ENCODE measurements at regions not wholly inside any gene's neighbourhood (a gene's known extent, or its start where the extent isn't known, plus 50 kb on each side); places are given as distances from the start of the nearest gene placed in this dataset.
"Not testable (repeated sequence)": the region's sequence is repeated elsewhere in the genome, so short reads cannot be mapped to it uniquely, and the experiment has no call there.

DNA sequence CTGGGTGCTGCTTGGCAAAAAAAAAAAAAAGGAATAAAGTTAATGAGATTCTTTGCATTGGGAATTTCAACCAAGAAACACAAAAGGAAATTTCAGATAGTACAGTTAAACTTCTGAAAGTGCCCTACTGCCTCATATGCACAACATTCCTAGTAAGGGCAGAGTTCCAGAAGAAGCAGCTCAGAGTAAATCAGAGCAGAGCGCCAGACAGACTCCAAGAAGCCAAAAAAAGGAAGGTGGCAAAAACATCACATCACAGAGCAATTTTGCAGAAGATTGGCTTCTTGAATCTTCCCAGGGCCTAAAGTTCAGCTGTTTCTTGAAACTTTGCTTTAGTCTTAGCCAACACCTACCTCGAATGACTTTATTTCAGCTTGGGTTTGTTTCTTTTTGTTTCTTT is 544.1 kb downstream of the XPNPEP1 start:
- no peak for DNase-seq

DNA sequence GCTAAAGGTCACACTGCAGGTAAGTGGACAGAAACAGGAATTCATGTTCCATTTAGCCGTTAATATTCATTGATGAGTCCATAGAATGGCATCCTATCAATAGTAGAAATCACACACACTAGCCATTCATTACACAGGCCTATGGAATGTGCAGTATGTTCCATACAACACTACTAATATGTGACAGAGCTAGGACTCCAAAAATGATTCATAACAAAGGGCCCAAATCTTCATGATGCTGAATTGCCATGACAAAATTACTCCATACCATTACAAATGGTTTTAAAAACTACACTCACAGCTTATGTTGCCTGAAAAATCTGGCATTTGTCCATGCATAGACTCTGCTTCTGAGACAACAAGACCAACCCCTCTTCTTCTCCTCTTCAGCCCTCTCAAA is 549.1 kb downstream of the XPNPEP1 start:
- DNase-seq: no peak

DNA sequence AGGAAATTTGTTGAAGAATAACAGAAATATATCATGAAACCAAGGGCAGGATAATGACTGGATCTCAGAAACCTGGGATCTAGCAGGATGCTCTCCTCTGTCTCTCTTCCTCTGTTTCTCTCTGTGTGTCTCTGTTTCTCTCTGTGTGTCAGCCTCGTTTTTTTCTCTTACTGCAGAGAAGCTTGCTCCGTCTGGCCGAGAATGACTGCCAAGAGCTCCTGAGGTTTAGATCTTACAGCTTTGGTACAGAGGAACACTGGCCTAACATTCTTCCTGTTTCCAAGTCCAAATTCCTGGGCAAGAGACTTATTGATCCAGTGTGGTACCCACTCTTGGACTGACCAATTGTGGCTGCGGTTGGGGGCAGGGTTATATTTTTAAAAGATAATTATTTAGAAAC is 564.0 kb downstream of the XPNPEP1 start:
- DNase-seq: no peak

DNA sequence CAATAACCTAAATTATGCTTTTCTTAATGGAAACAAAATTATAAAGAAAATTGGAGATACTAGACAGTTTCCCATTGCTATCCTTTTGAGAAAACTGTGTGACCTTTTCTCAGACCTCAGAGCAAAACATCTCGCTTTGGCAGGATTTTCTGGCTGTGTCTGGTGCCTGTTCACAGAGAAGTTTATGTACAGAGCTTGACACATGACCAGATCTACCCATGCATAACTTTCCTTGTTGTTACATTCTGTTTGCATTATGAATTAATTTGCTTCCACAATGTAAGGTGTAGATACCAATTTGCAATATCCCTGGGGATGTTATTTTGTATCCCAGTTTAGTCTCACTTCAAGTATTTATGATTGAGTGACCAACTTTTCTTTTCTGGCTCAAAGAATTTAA is 565.0 kb downstream of the XPNPEP1 start:
- DNase-seq: no peak

DNA sequence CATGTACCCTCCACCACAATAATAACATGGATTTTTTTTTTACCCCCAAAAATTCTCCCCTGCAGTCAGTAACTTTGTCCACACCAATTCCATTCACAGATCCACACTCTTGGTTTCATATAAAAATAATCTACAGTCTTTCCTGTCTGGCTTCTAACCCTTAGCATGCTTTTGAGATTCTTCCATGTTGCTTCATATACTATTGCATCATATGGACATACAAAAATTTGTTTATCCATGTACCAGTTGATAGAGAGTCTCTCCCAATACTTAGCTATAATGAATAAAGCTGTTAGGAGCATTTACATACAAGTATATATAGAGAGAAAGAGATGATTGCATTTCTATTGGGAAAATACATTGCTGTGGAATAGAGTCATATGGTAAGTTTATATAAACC is 575.0 kb downstream of the XPNPEP1 start:
- DNase-seq: no peak

DNA sequence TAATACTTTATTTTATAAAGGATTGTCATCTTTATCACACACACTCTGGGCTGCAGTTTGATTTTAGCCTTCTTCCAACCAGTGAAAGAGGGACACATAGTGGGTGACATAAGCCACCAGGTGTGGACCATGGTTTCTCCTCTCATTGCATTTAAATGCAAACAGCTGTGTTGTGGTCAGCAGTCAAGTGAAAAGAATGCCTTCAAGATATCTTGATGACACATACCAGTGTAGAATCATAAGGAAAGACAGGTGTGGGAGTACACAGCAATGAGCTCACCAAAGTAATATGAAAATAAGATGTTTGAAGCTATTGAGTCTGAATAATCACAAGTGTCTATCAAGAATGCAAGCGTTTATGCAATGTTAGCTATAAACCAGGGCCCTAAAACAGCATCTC is 580.0 kb downstream of the XPNPEP1 start:
- no peak for DNase-seq

DNA sequence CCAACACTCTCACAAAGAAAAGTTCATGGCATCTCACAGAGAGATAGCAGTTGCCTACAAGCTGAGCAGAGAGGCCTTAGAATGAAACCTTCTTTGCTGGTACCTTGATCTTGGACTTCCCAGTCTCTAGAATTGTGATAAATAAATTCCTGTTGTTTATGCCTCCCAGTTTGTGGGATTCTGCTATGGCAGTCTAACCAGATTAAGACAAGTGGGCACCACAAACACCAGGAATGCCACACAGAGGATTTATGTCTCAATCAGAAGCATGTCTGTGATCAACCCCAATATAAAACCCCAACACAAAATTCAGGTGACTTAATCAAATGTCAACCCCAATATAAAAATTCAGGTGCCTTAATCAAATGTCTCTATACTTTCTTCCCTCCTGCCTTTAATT is 581.3 kb downstream of the XPNPEP1 start:
- DNase-seq: no peak

DNA sequence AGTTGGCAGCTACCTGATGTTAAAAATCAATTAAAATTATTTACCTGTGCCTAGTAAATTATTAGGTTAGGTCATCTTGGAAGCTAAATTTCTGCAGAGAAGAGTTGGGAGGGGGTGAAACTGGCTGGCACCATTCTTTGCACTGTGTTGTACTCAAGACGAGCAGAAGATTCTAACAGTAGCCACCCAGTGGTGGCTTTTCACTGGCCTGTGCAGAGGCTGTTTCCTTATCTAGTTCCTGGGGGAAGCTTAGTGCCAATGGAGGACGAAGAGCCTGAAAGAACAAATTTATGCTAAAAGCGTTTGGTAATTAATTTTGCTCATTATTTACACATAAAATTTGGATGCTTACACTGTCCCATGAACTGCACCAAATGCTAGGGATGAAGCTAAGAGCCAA is 595.3 kb downstream of the XPNPEP1 start:
- no peak for DNase-seq

DNA sequence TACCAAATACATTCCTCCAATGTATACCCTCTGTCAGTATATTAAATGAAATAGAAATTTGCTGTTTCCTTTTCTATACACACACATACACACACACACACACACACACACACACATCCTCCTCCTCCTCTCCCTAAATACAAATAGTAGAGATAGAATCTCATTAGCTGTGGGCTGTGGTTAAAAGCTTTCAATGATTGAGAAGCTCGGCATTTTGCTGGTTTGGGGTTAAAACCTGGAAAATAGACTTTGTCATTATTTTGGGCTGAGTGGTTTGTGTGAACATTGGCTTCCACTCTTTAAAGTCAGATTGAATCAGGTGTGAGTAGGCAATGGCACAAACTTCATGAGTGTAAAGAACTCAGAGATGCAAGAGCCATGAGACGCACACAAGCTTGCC is 596.0 kb downstream of the XPNPEP1 start:
- DNase-seq: no peak

DNA sequence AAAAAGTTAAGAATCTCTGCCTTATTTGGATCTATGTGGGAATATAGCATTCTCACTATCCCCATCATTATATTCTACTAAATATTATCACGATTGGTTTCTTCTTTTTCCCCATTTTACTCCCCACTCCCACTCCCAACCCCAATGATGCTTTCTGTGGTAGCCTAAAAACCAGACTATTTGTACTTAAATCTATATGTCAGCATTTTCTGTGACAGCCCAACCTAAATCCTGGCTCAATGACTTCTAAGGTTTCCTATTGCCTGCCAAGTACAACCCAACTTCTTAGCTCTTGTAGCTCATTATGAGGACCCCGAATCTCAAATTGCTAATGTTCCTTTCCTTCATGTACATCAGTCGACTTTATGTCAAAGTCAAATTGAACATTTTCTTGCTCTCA is 598.6 kb downstream of the XPNPEP1 start:
- no peak for DNase-seq

DNA sequence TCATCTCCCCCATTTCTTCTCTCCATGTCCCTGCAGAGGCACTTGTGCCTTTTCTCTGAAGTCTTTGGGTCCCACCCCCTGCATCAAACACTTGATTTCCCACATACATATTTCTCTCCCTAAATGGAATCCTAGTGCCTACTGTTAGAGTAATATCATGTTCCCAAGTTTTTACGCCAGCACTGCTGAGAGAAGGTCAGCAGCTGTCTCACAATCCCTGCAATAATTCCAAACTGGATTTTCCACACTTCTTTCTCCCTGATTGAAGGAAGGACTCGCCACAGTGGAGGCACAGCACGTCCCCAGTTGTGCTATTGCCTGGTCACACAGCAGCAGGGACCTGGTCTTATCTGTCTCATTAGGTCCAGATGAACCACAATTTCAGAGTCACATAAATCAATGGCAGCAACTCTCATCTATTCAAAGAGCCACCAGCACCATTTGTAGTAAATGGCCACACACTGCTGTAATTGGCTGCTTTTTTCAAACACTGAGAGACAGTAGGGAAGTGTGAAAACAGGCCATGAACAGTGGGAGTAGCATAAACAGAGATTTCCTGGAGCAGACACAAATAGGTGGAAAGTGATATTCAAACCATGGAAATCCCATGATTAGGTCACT is 605.5 kb downstream of the XPNPEP1 start:
- DNase-seq: no peak

DNA sequence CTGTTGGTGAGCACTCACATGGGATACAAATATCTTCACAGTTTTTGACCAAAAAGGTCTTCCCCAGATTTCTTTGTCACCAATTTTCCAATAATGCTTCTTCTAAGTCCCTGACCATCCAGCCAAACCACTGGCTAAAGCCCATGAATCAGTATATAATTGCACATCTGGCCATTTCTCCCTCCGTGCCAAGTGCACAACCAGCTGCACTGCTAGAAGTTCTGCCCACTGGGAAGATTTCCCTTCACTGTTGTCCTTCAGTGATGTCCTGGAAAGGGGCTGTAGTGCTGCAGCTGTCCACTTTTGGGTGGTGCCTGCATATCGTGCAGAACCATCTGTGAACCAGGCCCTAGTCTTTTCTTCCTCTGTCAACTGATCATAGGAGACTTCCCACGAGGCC is 609.3 kb downstream of the XPNPEP1 start:
- DNase-seq: not testable (repeated sequence)

DNA sequence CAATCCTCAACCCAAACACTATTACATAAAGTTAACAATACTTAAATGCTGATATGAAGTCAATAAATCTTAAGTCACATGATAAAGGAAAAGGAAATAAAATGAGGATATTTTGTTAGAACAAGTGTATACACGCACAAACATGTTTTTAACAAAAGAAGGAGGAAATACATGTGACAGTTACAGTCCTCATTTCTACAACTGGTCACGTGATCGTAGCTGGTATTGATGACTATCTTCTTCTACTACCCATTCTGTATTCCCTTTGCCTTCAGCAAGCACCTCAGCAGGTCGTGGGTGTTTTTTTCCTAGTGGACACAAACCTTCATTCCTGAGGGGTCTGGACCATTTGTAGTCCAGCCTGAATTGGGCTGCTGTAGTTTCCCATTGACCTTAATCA is 610.8 kb downstream of the XPNPEP1 start:
- not testable (repeated sequence) for DNase-seq

DNA sequence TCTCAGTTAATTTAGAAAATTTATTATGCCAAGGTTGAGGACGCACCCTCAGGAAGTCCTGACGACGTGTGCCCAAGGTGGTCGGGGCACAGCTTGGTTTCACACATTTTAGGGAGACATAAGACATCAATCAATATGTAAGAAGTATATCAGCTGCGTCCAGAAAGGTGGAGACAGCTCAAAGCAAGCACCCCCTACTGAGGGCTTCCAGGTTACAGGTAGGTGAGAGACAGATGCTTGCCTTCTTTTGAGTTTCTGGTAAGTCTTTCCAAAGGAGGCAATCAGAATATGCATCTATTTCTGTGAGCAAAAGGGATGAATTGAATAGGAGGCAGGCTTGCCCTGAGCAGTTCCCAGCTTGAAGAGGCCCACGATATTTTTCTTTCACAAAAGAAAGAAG is 614.3 kb downstream of the XPNPEP1 start:
- no peak for DNase-seq

DNA sequence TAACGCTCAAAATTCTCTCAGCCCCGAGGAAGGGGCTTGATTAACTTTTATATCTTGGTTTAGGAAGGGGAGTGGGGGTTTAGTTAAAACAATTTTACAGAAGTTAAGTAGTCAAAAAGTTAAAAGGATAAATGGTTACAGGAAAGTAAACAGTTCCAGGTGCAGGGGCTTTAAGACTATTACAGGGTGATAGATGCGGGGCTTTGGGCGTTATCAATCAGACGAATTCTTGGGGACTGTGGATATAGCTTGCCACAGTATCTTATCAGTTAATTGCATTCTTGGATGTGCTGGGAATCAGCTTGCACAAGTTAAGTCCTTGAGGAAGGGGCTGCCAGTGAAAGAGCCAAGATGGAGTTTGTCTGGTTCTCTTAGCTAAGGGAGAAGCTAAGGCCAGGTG is 616.2 kb downstream of the XPNPEP1 start:
- DNase-seq: not testable (repeated sequence)

DNA sequence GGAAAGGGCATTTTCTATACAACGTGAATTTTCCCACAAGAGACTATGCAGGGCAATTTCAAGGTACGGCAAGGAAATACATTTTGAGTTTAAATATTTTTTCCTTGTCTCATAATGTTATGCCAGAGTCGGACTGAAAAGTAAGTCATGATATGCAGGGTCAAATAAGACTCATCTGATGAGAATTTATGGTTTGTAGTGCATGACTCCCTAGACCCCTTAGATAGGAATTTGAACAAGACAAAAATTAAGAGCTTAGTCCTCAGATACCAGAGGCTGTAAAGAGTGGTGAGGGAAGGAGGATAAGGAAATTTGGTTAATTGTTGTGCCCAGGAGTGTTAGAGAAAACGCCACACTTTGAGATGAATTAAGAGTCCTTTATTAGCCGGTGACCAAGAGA is 616.6 kb downstream of the XPNPEP1 start:
- no peak for DNase-seq

DNA sequence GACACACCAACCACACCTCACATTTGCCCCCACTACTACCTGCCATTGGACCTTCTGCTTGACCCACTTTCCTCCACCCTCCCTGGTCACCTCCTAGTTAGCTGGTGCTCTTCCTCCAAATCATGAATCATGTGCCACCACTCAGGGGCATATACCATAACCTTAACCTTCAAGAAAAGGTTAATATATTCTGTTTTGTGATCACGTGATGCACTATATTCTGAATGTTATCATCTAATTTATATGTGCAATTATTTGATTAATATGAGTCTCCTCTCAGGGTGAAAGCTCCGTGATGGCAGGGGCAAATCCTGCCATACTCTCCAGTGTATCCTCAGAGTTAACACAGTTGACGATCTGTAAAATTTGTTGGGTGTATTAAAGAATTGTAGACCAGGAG is 635.5 kb downstream of the XPNPEP1 start:
- DNase-seq: no peak

DNA sequence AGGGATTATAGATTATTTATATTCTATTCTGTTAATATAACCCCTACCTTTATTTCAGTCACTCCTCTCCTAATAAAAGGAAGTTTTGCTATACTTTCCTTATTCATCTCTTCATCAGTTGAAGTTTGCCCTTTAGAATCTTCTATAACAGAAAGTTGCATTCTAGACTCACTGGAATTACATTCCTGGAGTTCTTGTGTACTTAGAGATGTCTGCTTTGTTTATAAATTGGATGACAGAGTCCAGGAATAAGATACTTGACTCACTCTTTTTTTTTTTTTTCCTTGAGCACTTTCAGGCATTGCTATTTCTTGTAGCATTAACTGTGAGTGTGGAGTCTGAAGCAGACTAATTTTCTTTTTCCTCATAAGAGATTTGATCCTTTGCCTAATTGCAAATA is 640.8 kb downstream of the XPNPEP1 start:
- no peak for DNase-seq

DNA sequence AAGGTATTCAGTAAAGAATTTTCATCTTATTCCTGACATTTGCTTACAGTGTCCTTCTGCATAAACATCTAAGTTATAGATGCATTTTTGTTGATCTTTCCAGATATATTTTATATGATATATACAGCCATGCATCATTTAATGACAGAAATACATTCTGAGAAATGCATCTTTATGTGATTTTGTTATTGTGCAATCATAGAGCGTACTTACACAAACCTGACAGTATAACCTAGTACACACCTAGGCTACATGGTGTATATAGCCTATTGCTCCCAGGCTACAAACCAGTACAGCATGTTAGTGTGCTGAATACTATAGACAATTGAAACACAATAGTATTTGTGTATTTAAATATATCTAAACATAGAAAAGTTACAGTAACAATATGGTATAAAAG is 642.0 kb downstream of the XPNPEP1 start:
- DNase-seq: no peak

DNA sequence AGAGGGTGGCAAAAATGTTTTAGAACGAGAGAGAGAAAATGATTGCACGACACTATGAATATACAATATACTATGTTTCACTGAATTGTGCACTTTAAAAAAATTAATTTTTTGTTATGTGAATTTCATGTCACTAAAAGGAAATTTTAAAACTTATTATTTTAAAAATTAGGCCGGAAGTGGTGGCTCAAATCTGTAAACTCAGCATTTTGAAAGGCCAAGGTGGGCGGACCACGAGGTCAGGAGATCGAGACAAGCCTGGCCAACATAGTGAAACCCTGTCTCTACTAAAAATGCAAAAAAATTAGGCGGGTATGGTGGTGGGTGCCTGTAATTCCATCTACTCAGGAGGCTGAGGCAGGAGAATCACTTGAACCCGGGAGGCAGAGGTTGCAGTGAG is 642.5 kb downstream of the XPNPEP1 start:
- DNase-seq: no peak

DNA sequence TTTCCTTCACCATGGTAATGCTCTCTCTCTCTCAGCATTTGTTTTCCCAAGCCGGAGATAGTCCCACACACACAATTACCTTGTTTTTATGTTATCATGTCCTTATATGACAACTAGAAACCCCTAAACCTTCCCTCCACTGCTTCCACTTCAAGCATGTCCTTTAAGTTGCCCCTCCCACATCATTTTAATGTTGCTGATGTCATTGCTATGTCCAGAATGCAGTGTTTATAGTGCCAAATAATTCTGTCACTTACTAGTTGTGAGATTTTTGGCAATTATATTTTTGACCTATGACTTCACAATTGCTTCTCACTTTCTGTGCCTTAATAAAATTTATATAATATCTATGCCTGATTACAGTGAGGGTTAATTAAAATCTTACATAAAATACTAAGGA is 645.9 kb downstream of the XPNPEP1 start:
- no peak for DNase-seq

DNA sequence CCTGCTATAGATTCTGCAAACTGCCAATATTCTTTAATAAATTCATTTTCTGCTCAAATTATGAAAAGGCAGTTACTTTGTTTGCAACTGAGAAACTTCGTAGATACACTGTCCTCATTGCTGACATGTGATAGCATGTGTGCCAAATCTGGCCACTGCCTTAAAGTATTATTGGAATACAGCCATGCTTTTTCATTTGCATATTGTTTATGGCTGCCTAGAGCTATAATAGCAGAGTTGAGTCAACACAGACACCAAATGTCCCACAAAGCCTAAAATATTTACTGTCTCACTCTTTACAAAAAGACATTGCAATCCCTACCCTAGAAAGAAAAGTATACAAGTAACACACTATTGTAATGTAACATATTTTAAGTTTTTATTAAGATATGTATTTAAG is 647.4 kb downstream of the XPNPEP1 start:
- no peak for DNase-seq

DNA sequence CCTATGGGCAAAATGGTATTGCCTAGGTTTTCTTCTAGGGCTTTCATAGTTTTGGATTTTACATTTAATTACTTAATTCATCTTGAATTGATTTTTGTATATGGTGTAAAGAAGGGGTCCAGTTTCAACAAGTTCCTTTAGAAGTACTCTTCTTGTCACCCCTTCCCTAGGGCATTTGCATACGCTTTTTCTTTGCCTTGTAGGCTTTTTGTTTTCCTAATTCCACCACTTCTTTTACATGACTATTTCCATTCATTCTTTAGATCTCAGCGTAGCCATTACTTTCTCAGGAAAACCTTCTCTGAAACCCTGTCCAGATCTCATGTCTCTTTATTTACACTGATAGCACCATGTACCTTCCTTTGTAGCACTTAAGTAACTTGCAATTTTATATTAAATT is 648.6 kb downstream of the XPNPEP1 start:
- DNase-seq: no peak

DNA sequence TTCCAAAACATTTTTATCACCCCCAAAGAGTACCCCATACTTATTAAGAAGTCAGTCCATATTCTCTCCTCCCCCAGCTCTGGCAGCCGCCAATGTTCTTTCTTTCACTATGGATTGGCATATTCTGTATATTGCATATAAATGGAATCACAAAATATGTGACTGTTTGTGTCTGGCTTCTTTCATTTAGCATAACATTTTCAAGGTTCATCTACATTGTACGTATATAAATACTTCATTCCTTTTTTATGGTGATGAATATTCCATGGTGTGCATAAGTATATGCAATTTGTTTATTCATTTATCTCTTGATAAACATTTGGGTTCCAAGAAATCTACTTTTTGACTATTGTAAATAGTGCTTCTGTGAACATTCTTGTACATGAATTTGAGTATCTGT is 653.1 kb downstream of the XPNPEP1 start:
- DNase-seq: no peak

DNA sequence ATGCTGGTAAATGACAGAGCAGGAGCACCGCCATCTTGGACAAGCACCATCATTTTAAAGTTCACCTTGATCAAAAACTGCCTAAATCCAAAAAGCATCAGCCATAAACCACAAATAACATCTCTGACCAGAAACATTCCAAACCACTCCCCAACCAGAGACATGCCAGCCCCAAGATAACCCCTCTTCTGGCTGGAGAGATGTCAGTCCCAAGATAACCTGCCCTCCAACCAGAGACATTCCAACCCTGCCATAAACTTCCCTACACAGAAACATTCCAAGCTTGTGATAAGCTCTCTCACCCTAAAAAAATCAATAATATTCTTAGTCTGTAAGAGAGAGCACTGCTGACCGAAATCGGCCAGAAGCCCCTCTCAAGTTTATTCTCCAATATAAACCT is 659.3 kb downstream of the XPNPEP1 start:
- DNase-seq: no peak

DNA sequence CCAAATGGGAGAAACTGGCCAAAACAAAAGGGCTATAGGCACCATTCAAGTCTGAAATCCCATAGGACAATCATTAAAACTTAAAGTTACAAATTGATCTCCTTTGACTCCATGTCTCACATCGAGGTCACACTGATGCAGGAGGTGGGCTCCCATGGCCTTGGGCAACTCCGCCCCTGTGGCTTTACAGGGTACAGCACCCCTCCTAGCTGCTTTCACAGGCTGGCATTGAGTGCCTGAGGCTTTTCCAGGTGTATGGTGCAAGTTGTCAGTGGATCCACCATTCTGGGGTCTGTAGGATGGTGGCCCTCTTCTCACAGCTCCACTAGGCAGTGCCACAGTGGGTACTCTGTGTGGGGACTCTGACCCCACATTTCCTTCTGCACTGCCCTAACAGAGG is 662.1 kb downstream of the XPNPEP1 start:
- DNase-seq: no peak
